ENCODE measurements at regions not wholly inside any gene's neighbourhood (a gene's known extent, or its start where the extent isn't known, plus 50 kb on each side); places are given as distances from the start of the nearest gene placed in this dataset.

DNA sequence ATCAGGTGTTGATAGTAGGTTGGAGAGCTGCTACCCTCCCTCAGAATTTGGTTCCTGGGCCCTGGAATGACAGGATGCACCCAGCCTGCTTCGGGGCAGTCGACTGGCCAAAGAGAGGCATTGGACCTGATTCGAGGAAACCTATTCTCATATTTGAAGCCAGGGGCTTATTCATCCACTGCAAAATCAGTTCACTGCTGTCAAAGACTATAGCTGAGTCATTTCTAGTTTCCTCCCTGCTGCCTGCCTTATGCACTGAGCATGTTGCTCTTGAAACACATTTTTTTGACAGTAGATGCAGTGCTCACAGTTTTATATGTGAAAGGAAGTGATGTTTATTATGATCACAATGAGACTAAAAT, 565.4 kb downstream of the ETS1 start:
- Histone ChIP-seq H3K9me3 (no peaks in the 10 kb centered on the region), H3K4me3 (no peak overlapping the region), H3K27me3 (no peaks in the 10 kb centered on the region), H3K36me3 (no peaks in the 10 kb centered on the region), H3K27ac (no peak overlapping the region), H3K4me1 (no peaks in the 10 kb centered on the region)
- intact Hi-C loops (cut with DNase I) = no loop called here
- ATAC-seq = no peak
- no peak for DNase-seq
- TF ChIP-seq, protein P1, sequence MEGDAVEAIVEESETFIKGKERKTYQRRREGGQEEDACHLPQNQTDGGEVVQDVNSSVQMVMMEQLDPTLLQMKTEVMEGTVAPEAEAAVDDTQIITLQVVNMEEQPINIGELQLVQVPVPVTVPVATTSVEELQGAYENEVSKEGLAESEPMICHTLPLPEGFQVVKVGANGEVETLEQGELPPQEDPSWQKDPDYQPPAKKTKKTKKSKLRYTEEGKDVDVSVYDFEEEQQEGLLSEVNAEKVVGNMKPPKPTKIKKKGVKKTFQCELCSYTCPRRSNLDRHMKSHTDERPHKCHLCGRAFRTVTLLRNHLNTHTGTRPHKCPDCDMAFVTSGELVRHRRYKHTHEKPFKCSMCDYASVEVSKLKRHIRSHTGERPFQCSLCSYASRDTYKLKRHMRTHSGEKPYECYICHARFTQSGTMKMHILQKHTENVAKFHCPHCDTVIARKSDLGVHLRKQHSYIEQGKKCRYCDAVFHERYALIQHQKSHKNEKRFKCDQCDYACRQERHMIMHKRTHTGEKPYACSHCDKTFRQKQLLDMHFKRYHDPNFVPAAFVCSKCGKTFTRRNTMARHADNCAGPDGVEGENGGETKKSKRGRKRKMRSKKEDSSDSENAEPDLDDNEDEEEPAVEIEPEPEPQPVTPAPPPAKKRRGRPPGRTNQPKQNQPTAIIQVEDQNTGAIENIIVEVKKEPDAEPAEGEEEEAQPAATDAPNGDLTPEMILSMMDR (IDR thresholded peaks at IDR 0.05) = no peak

DNA sequence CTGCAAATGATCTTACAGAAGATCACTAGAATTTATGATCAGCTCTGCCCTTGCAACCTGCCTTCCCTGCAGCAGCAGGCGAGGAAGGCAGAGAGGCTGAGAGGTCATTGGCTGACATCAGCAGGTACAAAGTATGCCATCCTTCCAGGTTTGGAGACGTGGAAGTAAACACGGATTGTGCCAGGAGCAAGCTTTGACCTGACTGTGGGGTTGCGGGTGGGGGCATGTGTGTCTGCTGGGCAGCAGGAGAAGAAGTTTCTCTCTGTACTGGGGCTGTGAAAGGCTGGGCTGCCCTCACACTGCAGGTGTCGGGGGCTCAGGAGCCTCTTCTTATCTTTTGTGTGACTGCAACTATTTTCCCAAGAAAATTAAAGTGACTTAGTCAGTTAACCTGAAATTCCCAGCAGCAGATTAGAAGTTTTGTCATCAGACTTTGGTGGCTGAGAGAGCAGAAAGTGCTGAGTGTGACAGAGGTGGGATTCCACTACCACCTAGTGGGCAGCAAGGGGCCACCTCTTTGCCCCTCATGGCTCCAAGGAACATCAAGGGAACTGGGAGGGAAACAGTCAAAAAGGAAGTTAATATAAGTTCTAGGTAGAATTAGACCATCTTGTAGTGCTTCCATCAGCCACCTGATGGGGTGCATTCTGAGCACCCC, 565.9 kb downstream of the ETS1 start:
- no peak overlapping the region for H3K4me3 ChIP-seq
- TF ChIP-seq, protein P1 (IDR thresholded peaks at IDR 0.05) = no peak
- DNase-seq (peak in 1 of 4 donors; percentile 7), ATAC-seq (no peak)
- no peaks in the 10 kb centered on the region for H3K27me3 ChIP-seq
- H3K9me3 ChIP-seq = no peaks in the 10 kb centered on the region
- no peaks in the 10 kb centered on the region for H3K36me3 ChIP-seq
- intact Hi-C loops (cut with DNase I) = no loop called here
- H3K4me1 ChIP-seq = no peaks in the 10 kb centered on the region
- no peak overlapping the region for H3K27ac ChIP-seq

DNA sequence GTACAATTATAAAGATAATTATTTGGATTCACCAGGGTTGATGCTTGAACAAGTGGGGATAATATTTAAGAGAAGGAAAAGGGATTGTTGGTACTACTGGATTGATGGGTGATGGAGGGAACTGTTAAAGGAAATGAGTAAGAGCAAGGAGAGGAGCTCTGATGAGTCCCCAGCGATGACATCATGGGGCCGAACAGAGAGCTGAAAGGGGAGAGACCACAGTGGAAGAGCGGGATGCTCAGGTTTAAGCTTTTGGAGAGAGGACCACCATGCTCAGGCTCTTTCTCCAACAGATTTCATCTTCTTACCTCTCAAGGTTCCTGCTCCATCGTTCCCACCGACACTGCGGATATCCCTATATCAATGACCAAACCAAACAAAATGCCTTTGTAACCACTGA, 568.7 kb downstream of the ETS1 start:
- TF ChIP-seq, protein P1 (IDR thresholded peaks at IDR 0.05) = no peak
- no peaks in the 10 kb centered on the region for H3K4me1 ChIP-seq
- no peaks in the 10 kb centered on the region for H3K27me3 ChIP-seq
- no peak overlapping the region for H3K4me3 ChIP-seq
- no peaks in the 10 kb centered on the region for H3K9me3 ChIP-seq
- H3K27ac ChIP-seq = no peak overlapping the region
- H3K36me3 ChIP-seq = no peaks in the 10 kb centered on the region
- intact Hi-C loops (cut with DNase I) = no loop called here
- no peak for DNase-seq
- ATAC-seq = no peak

DNA sequence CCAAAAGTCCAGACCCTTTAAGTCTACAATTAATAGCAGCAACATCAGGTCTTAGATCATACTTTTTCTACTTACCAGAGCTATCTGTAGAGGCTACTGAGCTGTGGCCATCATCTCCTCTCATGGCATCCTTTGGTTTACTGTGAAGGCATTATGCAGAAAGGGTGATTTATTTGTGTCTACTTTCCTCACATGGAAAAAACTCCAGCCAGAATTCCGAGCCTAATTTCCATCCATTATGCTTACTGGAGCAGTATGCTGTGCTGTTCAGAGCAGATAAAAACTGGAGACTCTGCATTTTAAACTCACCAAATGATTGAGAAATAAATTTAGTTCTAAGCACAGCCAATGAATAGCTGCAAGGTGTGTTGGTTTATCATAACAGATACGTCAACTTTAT, 581.8 kb downstream of the ETS1 start:
- no peak overlapping the region for H3K4me3 ChIP-seq
- TF ChIP-seq, protein P1 (IDR thresholded peaks at IDR 0.05) = no peak
- intact Hi-C loops (cut with DNase I) = no loop called here
- H3K9me3 ChIP-seq = peaks cover 0 to 8% of the 10 kb centered on the region in 2 donors
- H3K36me3 ChIP-seq = no peaks in the 10 kb centered on the region
- H3K27ac ChIP-seq = no peak overlapping the region
- H3K4me1 ChIP-seq = no peaks in the 10 kb centered on the region
- ATAC-seq (no peak), DNase-seq (no peak)
- peaks cover 0 to 3% of the 10 kb centered on the region in 2 donors for H3K27me3 ChIP-seq

DNA sequence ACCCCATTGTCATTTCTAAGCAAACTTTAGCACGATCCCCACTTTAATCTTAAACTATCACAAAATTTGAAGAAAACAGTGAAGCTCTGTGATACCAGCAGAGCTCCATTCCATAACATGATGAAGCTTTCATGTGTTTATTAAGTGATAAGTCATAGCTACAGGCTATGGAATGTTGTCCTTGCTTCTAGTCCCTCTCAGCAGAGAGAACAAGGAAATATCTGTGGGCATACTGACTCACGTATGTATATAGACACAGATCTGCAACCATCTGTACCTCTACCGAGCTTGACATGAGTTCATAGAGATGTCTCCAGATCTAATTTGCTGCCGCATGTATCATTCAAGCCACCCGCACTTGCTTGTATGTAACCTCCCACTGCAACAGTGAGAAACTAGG, 588.9 kb downstream of the ETS1 start:
- no peak for ATAC-seq
- Histone ChIP-seq H3K4me3 (no peak overlapping the region), H3K4me1 (no peaks in the 10 kb centered on the region), H3K36me3 (no peaks in the 10 kb centered on the region), H3K27me3 (no peaks in the 10 kb centered on the region), H3K27ac (no peak overlapping the region), H3K9me3 (no peaks in the 10 kb centered on the region)
- TF ChIP-seq, protein P1 (IDR thresholded peaks at IDR 0.05) = no peak
- no peak for DNase-seq
- intact Hi-C loops (cut with DNase I) = no loop called here
